HG02970 (cell line): ENCODE measurements at regions not wholly inside any gene's neighbourhood (a gene's known extent, or its start where the extent isn't known, plus 50 kb on each side); places are given as distances from the start of the nearest gene placed in this dataset.

Experiments used
- ATAC-seq: cut with Tn5 transposase; IDR thresholded peaks from one replicate; pipeline ENCODE4 v1.9.1; 2021; ENCODE audit warnings: mild to moderate bottlenecking, moderate library complexity, moderate number of reproducible peaks; ENCODE audit not compliant: unreplicated experiment, low FRiP score

- peak; percentile 74 for ATAC-seq
These were observed 147.6 kb upstream of the CAMK1G start for GRCh38 chr1:209435654-209436566.

- no peak for ATAC-seq
These were observed 143.7 kb upstream of the CAMK1G start for GRCh38 chr1:209439828-209440227.

GRCh38 chr1:209443361-209443931 is 140.1 kb upstream of the CAMK1G start:
- ATAC-seq, result no peak

GRCh38 chr1:209443975-209444651 is 139.4 kb upstream of the CAMK1G start:
- no peak for ATAC-seq

- ATAC-seq, result no peak
These were observed 138.6 kb upstream of the CAMK1G start for GRCh38 chr1:209444961-209445360.

- ATAC-seq, result no peak
These were observed 137.9 kb upstream of the CAMK1G start for GRCh38 chr1:209445576-209445975.

GRCh38 chr1:209446356-209446755 is 137.2 kb upstream of the CAMK1G start:
- ATAC-seq, result no peak

GRCh38 chr1:209454340-209454994 is 129.0 kb upstream of the CAMK1G start:
- ATAC-seq, result no peak

GRCh38 chr1:209455145-209455544 is 128.4 kb upstream of the CAMK1G start:
- ATAC-seq, result no peak

- ATAC-seq, result no peak
These were observed 127.7 kb upstream of the CAMK1G start for GRCh38 chr1:209455661-209456358.

GRCh38 chr1:209456878-209457277 is 126.6 kb upstream of the CAMK1G start:
- ATAC-seq, result no peak

- no peak for ATAC-seq
These were observed 126.0 kb upstream of the CAMK1G start for GRCh38 chr1:209457401-209458125.

- no peak for ATAC-seq
These were observed 124.6 kb upstream of the CAMK1G start for GRCh38 chr1:209458921-209459320.

GRCh38 chr1:209461168-209461567 is 122.3 kb upstream of the CAMK1G start:
- ATAC-seq, result no peak

- no peak for ATAC-seq
These were observed 121.1 kb upstream of the CAMK1G start for GRCh38 chr1:209462433-209462832.

GRCh38 chr1:209463441-209463840 is 120.1 kb upstream of the CAMK1G start:
- no peak for ATAC-seq

GRCh38 chr1:209473025-209473424 is 110.5 kb upstream of the CAMK1G start:
- no peak for ATAC-seq

- ATAC-seq, result no peak
These were observed 103.2 kb upstream of the CAMK1G start for GRCh38 chr1:209480345-209480744.

GRCh38 chr1:209483691-209484090 is 99.8 kb upstream of the CAMK1G start:
- no peak for ATAC-seq

- ATAC-seq, result no peak
These were observed 99.1 kb upstream of the CAMK1G start for GRCh38 chr1:209484429-209484828.
